ENCODE measurements at regions not wholly inside any gene's neighbourhood (a gene's known extent, or its start where the extent isn't known, plus 50 kb on each side); places are given as distances from the start of the nearest gene placed in this dataset.

DNA sequence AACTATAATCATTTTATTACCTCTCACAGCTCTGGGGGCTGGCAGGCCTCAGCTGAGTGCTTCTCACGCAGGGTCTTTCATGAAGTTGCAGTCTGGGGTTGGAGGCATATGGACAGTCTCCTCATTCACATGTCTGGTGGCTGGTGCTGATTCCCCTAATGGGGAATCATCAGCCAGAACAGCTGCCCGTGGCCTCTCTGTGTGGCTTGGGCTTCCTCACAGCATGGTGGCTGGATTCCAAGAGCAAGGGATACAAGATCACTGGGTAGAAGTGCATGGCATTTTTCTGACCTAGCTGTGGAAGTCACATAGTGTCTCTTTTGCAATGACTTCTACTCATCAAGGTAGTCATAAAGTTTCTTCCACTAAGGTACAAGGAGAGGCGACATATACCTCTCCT is 59.0 kb upstream of the LAPTM4A start:
- Histone ChIP-seq H3K27ac (ENCODE audit: low read length) (no peak overlapping the region), H3K9me3 (ENCODE audit: control insufficient read depth, insufficient read depth, low read depth, low read length) (no peaks in the 10 kb centered on the region), H3K4me3 (ENCODE audit: low read depth in 2 of 2, low read length in 2 of 2) (no peak overlapping the region), H3K36me3 (ENCODE audit: control insufficient read depth, insufficient read depth, low read length) (no peaks in the 10 kb centered on the region), H3K4me1 (ENCODE audit: control insufficient read depth, insufficient read depth, low read length) (no peaks in the 10 kb centered on the region), H3K27me3 (ENCODE audit: control insufficient read depth, insufficient read depth, low read length) (no peaks in the 10 kb centered on the region)
- no TSS peak for BruUV-seq (replicated peaks)
- ChIA-PET CTCF (no interaction called here), POLR2A (no interaction called here)
- in situ Hi-C loops (cut with HindIII; ENCODE audit: low pct_unique_long_range_greater_than_20kb, low sequenced_read_pairs) (no loop called here), intact Hi-C loops (cut with micrococcal nuclease; ENCODE audit: unreplicated experiment) (no loop called here)
- DNase-seq (ENCODE audit: low read depth, low spot score) (no peak), ATAC-seq (no peak)
- TF ChIP-seq POLR2AphosphoS5 (IDR thresholded peaks at IDR 0.05; ENCODE audit: low read depth, low read length) (no peak), TCF7L2 (IDR thresholded peaks at IDR 0.05; ENCODE audit: low read depth, low read length) (no peak), SIN3A (IDR thresholded peaks at IDR 0.05; ENCODE audit: borderline replicate concordance, insufficient read depth, low read depth, low read length) (no peak), REST (IDR thresholded peaks at IDR 0.05; ENCODE audit: insufficient read depth in 1 of 2, low read depth in 2 of 2, low read length in 1 of 2) (no peak)
- TF ChIP-seq, protein P1, sequence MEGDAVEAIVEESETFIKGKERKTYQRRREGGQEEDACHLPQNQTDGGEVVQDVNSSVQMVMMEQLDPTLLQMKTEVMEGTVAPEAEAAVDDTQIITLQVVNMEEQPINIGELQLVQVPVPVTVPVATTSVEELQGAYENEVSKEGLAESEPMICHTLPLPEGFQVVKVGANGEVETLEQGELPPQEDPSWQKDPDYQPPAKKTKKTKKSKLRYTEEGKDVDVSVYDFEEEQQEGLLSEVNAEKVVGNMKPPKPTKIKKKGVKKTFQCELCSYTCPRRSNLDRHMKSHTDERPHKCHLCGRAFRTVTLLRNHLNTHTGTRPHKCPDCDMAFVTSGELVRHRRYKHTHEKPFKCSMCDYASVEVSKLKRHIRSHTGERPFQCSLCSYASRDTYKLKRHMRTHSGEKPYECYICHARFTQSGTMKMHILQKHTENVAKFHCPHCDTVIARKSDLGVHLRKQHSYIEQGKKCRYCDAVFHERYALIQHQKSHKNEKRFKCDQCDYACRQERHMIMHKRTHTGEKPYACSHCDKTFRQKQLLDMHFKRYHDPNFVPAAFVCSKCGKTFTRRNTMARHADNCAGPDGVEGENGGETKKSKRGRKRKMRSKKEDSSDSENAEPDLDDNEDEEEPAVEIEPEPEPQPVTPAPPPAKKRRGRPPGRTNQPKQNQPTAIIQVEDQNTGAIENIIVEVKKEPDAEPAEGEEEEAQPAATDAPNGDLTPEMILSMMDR (IDR thresholded peaks at IDR 0.05): no peak

- CTCF ChIA-PET: interaction anchor here (0.6 kb wide), 1 partner anchor 127 kb away, joined by 3 read pairs; no protein-coding TSS in a partner anchor
- intact Hi-C loops (cut with micrococcal nuclease; ENCODE audit: unreplicated experiment) (no loop called here), in situ Hi-C loops (cut with HindIII; ENCODE audit: low pct_unique_long_range_greater_than_20kb, low sequenced_read_pairs) (no loop called here)
These were observed 57.4 kb upstream of the LAPTM4A start for GRCh38 chr2:20108655-20109396.

More at GRCh38 chr2:20108655-20109396, 57.4 kb upstream of the LAPTM4A start:
- POLR2A ChIA-PET: no interaction called here
- ATAC-seq (no peak), DNase-seq (ENCODE audit: low read depth, low spot score) (no peak)
- H3K9me3 ChIP-seq (ENCODE audit: control insufficient read depth, insufficient read depth, low read depth, low read length): no peaks in the 10 kb centered on the region
- H3K27ac ChIP-seq (ENCODE audit: low read length): no peak overlapping the region
- no peaks in the 10 kb centered on the region for H3K4me1 ChIP-seq (ENCODE audit: control insufficient read depth, insufficient read depth, low read length)
- no peaks in the 10 kb centered on the region for H3K27me3 ChIP-seq (ENCODE audit: control insufficient read depth, insufficient read depth, low read length)
- no peak for TF ChIP-seq POLR2AphosphoS5 (IDR thresholded peaks at IDR 0.05; ENCODE audit: low read depth, low read length)
- TF ChIP-seq, protein P1 (IDR thresholded peaks at IDR 0.05): no peak
- TF ChIP-seq REST (IDR thresholded peaks at IDR 0.05; ENCODE audit: insufficient read depth in 1 of 2, low read depth in 2 of 2, low read length in 1 of 2): no peak
- no peak for TF ChIP-seq TCF7L2 (IDR thresholded peaks at IDR 0.05; ENCODE audit: low read depth, low read length)
- no peak for TF ChIP-seq SIN3A (IDR thresholded peaks at IDR 0.05; ENCODE audit: borderline replicate concordance, insufficient read depth, low read depth, low read length)
- BruUV-seq (replicated peaks): no TSS peak
- H3K36me3 ChIP-seq (ENCODE audit: control insufficient read depth, insufficient read depth, low read length): no peaks in the 10 kb centered on the region
- H3K4me3 ChIP-seq (ENCODE audit: low read depth in 2 of 2, low read length in 2 of 2): no peak overlapping the region
